Stomach (tissue), 4 donors: ENCODE measurements at regions not wholly inside any gene's neighbourhood (a gene's known extent, or its start where the extent isn't known, plus 50 kb on each side); places are given as distances from the start of the nearest gene placed in this dataset.

Experiments used
- POLR2A ChIP-seq, 4 donors: fragments of 450-650 bp; IDR thresholded peaks; one replicate each; pipeline ENCODE4 v1.6.1; 2016; ENCODE audit warnings: antibody characterized with exemption in 4 of 4, control low read depth in 2 of 4, mild to moderate bottlenecking in 1 of 4, moderate library complexity in 1 of 4
- TF ChIP-seq, protein P1 (sequence below), 7 experiments: fragments of 450-650 bp in 4 of 7; fragments of 200-600 bp in 3 of 7; sonication (generic) in 3 of 7; IDR thresholded peaks; one replicate each; pipeline ENCODE4 v1.5.1; 2016 to 2019; ENCODE audit warnings: antibody characterized with exemption in 7 of 7, control low read depth in 2 of 7, mild to moderate bottlenecking in 1 of 7

DNA sequence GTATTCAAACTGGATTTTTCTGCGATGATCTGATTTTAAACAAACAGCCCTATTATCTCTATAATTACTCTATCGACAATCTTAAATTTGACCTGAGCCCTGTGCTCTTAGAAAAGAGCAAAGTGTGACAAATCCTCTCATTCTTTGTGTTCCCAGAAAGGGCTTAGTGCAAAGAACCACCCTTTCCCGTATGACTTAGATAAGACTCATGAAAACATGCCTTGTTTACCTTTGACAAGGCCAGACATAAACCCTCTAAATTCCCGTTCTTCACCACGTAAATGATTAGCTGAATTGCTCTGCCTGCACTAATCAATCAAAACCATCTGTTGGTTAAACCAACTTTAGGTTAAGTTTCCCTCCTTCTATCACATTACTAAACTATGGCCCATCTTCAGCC, 285.7 kb upstream of the SEL1L start:
- TF ChIP-seq, protein P1, sequence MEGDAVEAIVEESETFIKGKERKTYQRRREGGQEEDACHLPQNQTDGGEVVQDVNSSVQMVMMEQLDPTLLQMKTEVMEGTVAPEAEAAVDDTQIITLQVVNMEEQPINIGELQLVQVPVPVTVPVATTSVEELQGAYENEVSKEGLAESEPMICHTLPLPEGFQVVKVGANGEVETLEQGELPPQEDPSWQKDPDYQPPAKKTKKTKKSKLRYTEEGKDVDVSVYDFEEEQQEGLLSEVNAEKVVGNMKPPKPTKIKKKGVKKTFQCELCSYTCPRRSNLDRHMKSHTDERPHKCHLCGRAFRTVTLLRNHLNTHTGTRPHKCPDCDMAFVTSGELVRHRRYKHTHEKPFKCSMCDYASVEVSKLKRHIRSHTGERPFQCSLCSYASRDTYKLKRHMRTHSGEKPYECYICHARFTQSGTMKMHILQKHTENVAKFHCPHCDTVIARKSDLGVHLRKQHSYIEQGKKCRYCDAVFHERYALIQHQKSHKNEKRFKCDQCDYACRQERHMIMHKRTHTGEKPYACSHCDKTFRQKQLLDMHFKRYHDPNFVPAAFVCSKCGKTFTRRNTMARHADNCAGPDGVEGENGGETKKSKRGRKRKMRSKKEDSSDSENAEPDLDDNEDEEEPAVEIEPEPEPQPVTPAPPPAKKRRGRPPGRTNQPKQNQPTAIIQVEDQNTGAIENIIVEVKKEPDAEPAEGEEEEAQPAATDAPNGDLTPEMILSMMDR (IDR thresholded peaks at IDR 0.05), result no peak
- TF ChIP-seq POLR2A (IDR thresholded peaks at IDR 0.05), result no peak
